Aorta (tissue), 5 donors: ENCODE measurements at regions not wholly inside any gene's neighbourhood (a gene's known extent, or its start where the extent isn't known, plus 50 kb on each side); places are given as distances from the start of the nearest gene placed in this dataset.

Source experiments
- ATAC-seq: fragments of 200-7000 bp; cut with Tn5 transposase; one replicate; pipeline ENCODE4 v1.9.1; 2022; ENCODE audit warnings: moderate library complexity; ENCODE audit not compliant: low FRiP score
- DNase-seq, 2 donors: peaks; one replicate each; pipeline ENCODE4 v3.0.0-alpha.2; 2020
- H3K27ac ChIP-seq, 2 donors: one replicate each; pipeline ENCODE4 v1.5.1; 2013; ENCODE audit warnings: low read length in 2 of 2, mild to moderate bottlenecking in 2 of 2, moderate library complexity in 2 of 2, control low read depth in 1 of 2, inconsistent platforms in 1 of 2, low read depth in 1 of 2
- H3K27me3 ChIP-seq, 2 donors: one replicate each; pipeline ENCODE4 v1.6.1; 2013; ENCODE audit warnings: control low read depth in 1 of 2, low read length in 1 of 2, mild to moderate bottlenecking in 1 of 2, moderate library complexity in 1 of 2; ENCODE audit not compliant: insufficient read depth in 2 of 2, control insufficient read depth in 1 of 2
- H3K36me3 ChIP-seq, 2 donors: one replicate each; pipeline ENCODE4 v1.6.1; 2013; ENCODE audit warnings: control low read depth in 1 of 2, low read length in 1 of 2, mild to moderate bottlenecking in 1 of 2; ENCODE audit not compliant: insufficient read depth in 2 of 2, control insufficient read depth in 1 of 2
- H3K4me1 ChIP-seq, 2 donors: one replicate each; pipeline ENCODE4 v1.6.1; 2013; ENCODE audit warnings: low read length in 2 of 2, control low read depth in 1 of 2, mild to moderate bottlenecking in 1 of 2, moderate library complexity in 1 of 2; ENCODE audit not compliant: insufficient read depth in 2 of 2, control insufficient read depth in 1 of 2
- H3K4me3 ChIP-seq, 2 donors: one replicate each; pipeline ENCODE4 v1.5.1; 2013; ENCODE audit warnings: low read length in 2 of 2, control low read depth in 1 of 2, mild to moderate bottlenecking in 1 of 2
- H3K9me3 ChIP-seq: one replicate; pipeline ENCODE4 v1.6.1; 2013; ENCODE audit warnings: mild to moderate bottlenecking, low read length; ENCODE audit not compliant: control insufficient read depth
- WGBS, 2 donors: extraction: QIAGEN DNeasy Blood & Tissue Kit; methylation state at CpG; one replicate each; pipeline ENCODE4 v1.1.7; 2013; 5-methylcytosine and 5-hydroxymethylcytosine counted together
- intact Hi-C, 2 donors: fragments of 100-400 bp; cut with DNase I; formaldehyde crosslinking; loops; one replicate each; pipeline versions ENCODE4 v1.14.2 to v1.15.0; 2022
- donor health status: healthy with polysubstance abuse.
- donor health status: Bipolar disorder and iron deficiency.
- donor health status: DM: no; HTN: no; CAD: no.
- donor health status: DM: no; HTN: no; CAD: no.
- donor health status: DM: yes; HTN: yes; CAD: no.

GRCh38 chr5:60248901-60249300 lies 355.4 kb upstream of the PDE4D start:
- no peaks in the 10 kb centered on the region for H3K27me3 ChIP-seq
- intact Hi-C loops = no loop called here
- peak; percentile 41 for ATAC-seq
- no peaks in the 10 kb centered on the region for H3K36me3 ChIP-seq
- peaks cover 0 to 2% of the 10 kb centered on the region in 2 donors for H3K4me1 ChIP-seq
- no peak overlapping the region for H3K27ac ChIP-seq
- peak in 1 of 2 donors; percentile 59 for DNase-seq
- peaks cover 1% of the 10 kb centered on the region for H3K9me3 ChIP-seq
- H3K4me3 ChIP-seq = no peak overlapping the region
- 89 to 93% methylated on average over 1 of the region's 1 CpG for WGBS, 2 donors

GRCh38 chr5:60243713-60244112 lies 350.2 kb upstream of the PDE4D start:
- 77 to 78% methylated on average over 1 of the region's 1 CpG for WGBS, 2 donors
- intact Hi-C loops = no loop called here
- Histone ChIP-seq H3K4me3 (no peak overlapping the region), H3K9me3 (peaks cover 1% of the 10 kb centered on the region), H3K27me3 (no peaks in the 10 kb centered on the region), H3K4me1 (no peaks in the 10 kb centered on the region), H3K36me3 (no peaks in the 10 kb centered on the region), H3K27ac (no peak overlapping the region)
- ATAC-seq = no peak
- no peak for DNase-seq

- H3K27me3 ChIP-seq = no peaks in the 10 kb centered on the region
- 72 to 76% methylated on average over 2 of the region's 2 CpGs for WGBS, 2 donors
- peaks cover 1 to 3% of the 10 kb centered on the region in 2 donors for H3K4me1 ChIP-seq
- H3K4me3 ChIP-seq = no peak overlapping the region
- no peaks in the 10 kb centered on the region for H3K9me3 ChIP-seq
- H3K36me3 ChIP-seq = no peaks in the 10 kb centered on the region
- DNase-seq (no peak), ATAC-seq (no peak)
- no peak overlapping the region for H3K27ac ChIP-seq
- intact Hi-C loops = no loop called here
These were observed 338.7 kb upstream of the PDE4D start for GRCh38 chr5:60232036-60232795.

GRCh38 chr5:60230456-60230855 lies 336.9 kb upstream of the PDE4D start:
- ATAC-seq (no peak), DNase-seq (no peak)
- no peaks in the 10 kb centered on the region for H3K9me3 ChIP-seq
- no peaks in the 10 kb centered on the region for H3K36me3 ChIP-seq
- H3K27me3 ChIP-seq = no peaks in the 10 kb centered on the region
- peaks cover 1 to 3% of the 10 kb centered on the region in 2 donors for H3K4me1 ChIP-seq
- no peak overlapping the region for H3K4me3 ChIP-seq
- 87 to 96% methylated on average over 1 of the region's 1 CpG for WGBS, 2 donors
- intact Hi-C loops = no loop called here
- H3K27ac ChIP-seq = no peak overlapping the region

- peaks cover 0 to 1% of the 10 kb centered on the region in 2 donors for H3K4me1 ChIP-seq
- no peak overlapping the region for H3K27ac ChIP-seq
- DNase-seq (no peak), ATAC-seq (no peak)
- no peaks in the 10 kb centered on the region for H3K9me3 ChIP-seq
- intact Hi-C loops = no loop called here
- no peaks in the 10 kb centered on the region for H3K27me3 ChIP-seq
- H3K36me3 ChIP-seq = no peaks in the 10 kb centered on the region
- no peak overlapping the region for H3K4me3 ChIP-seq
These were observed 336.2 kb upstream of the PDE4D start for GRCh38 chr5:60229691-60230185.

- Histone ChIP-seq H3K4me3 (no peak overlapping the region), H3K27me3 (no peaks in the 10 kb centered on the region), H3K4me1 (peaks cover 0 to 1% of the 10 kb centered on the region in 2 donors), H3K27ac (no peak overlapping the region), H3K36me3 (no peaks in the 10 kb centered on the region), H3K9me3 (no peaks in the 10 kb centered on the region)
- DNase-seq = no peak
- WGBS, 2 donors = 80 to 82% methylated on average over 3 of the region's 3 CpGs
- intact Hi-C loops = no loop called here
- ATAC-seq = no peak
These were observed 335.1 kb upstream of the PDE4D start for GRCh38 chr5:60228676-60229075.

- no peaks in the 10 kb centered on the region for H3K36me3 ChIP-seq
- intact Hi-C loops = no loop called here
- no peak overlapping the region for H3K27ac ChIP-seq
- H3K4me3 ChIP-seq = no peak overlapping the region
- ATAC-seq = no peak
- DNase-seq = no peak
- H3K4me1 ChIP-seq = peaks cover 0 to 1% of the 10 kb centered on the region in 2 donors
- H3K9me3 ChIP-seq = no peaks in the 10 kb centered on the region
- no peaks in the 10 kb centered on the region for H3K27me3 ChIP-seq
These were observed 332.6 kb upstream of the PDE4D start for GRCh38 chr5:60226128-60226527.

- intact Hi-C loops = no loop called here
- Histone ChIP-seq H3K27me3 (no peaks in the 10 kb centered on the region), H3K4me3 (no peak overlapping the region), H3K4me1 (no peaks in the 10 kb centered on the region), H3K9me3 (no peaks in the 10 kb centered on the region), H3K36me3 (no peaks in the 10 kb centered on the region), H3K27ac (no peak overlapping the region)
- no peak for DNase-seq
- 90% methylated on average over 3 of the region's 3 CpGs for WGBS, 2 donors
- ATAC-seq = no peak
These were observed 329.8 kb upstream of the PDE4D start for GRCh38 chr5:60223342-60223741.

GRCh38 chr5:60219921-60220320 lies 326.4 kb upstream of the PDE4D start:
- WGBS, 2 donors = 91 to 100% methylated on average over 1 of the region's 1 CpG
- no peak overlapping the region for H3K27ac ChIP-seq
- ATAC-seq (no peak), DNase-seq (no peak)
- H3K4me3 ChIP-seq = no peak overlapping the region
- intact Hi-C loops = no loop called here
- no peaks in the 10 kb centered on the region for H3K36me3 ChIP-seq
- no peaks in the 10 kb centered on the region for H3K9me3 ChIP-seq
- no peaks in the 10 kb centered on the region for H3K4me1 ChIP-seq
- no peaks in the 10 kb centered on the region for H3K27me3 ChIP-seq
